ENCODE measurements at regions not wholly inside any gene's neighbourhood (a gene's known extent, or its start where the extent isn't known, plus 50 kb on each side); places are given as distances from the start of the nearest gene placed in this dataset.

GRCh38 chr13:44181931-44182330 lies 191.7 kb upstream of the SERP2 start:
- DNase-seq (ENCODE audit: low read depth) = no peak

GRCh38 chr13:44184740-44185139 lies 188.9 kb upstream of the SERP2 start:
- no peak for DNase-seq (ENCODE audit: low read depth)

DNA sequence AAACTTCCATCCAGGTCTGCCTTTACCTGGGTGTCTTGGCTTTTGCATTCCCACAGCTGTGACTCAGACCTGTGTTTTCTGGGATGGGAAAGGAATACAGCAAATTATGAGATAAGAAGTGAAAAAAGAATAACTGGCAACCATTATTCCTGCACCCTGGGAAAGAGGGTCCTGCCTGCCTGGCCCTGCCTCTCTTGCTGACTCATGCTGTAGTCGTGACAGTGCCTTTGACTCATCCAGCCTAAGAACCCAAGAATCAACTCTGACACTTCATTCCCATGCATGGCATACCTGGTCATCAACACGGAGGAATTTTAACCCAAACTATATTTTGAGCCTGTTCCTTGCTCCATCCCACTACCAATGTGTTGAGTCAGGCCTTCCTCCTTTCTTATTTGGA lies 185.4 kb upstream of the SERP2 start:
- DNase-seq (ENCODE audit: low read depth) = no peak

- no peak for DNase-seq (ENCODE audit: low read depth)
Observed at GRCh38 chr13:44189085-44189484, 184.5 kb upstream of the SERP2 start.

GRCh38 chr13:44191103-44191502 lies 182.5 kb upstream of the SERP2 start:
- no peak for DNase-seq (ENCODE audit: low read depth)

DNA sequence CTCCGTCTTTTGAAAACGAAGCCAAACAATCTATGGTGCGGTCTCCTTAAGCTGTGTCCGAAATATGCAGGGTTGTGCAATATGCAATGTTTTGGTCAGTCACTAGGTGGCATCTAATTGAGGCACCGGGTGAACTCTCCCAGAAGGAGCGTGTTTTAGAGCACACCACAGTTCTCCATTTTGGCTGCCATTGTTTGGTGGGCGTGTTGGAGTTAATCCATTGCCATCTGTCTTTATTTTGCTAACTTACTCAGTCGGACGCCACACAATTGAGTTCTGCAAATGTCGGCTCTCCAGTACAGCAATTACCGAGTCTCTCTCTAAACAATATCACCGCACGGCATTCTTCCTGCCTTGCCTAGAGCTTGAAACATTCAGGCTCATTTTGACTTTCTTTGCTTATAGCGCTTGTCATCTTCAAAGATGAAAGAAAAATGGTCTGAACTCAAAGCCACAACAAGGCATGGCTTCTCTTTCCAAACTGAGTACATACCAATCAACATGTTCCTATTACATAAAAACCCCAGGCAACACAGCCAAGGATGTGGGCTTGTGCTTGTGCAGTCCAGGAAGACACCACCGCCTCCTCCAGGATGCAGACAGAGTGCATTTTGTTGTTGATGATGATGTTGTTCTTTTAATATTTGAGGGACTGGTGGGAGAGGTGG lies 182.0 kb upstream of the SERP2 start:
- peak; percentile 3 for DNase-seq (ENCODE audit: low read depth)

GRCh38 chr13:44193731-44194130 lies 179.9 kb upstream of the SERP2 start:
- no peak for DNase-seq (ENCODE audit: low read depth)

- no peak for DNase-seq (ENCODE audit: low read depth)
Observed at GRCh38 chr13:44195245-44195644, 178.4 kb upstream of the SERP2 start.

GRCh38 chr13:44196196-44196751 lies 177.3 kb upstream of the SERP2 start:
- no peak for DNase-seq (ENCODE audit: low read depth)

GRCh38 chr13:44197791-44198770 lies 175.5 kb upstream of the SERP2 start:
- DNase-seq (ENCODE audit: low read depth) = no peak

DNA sequence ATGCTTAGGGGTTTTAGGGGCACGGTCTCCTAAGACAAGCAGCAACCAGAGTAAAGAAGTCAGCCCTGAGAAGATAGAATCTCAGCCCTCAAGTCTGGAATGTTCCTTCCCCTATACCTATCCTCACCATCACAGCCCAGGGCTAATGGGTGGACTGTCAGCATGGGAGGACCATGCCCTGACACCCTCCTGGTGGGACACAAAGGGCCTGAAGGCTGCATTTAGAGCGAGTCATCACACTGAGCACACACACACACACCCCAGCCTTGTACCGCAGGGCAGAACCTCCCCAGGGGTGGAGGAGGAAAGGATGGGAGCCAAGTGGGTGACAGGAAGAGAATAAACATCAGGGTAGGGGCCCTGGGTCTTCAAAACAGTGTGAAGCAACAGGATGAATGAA lies 174.8 kb upstream of the SERP2 start:
- DNase-seq (ENCODE audit: low read depth) = no peak

DNA sequence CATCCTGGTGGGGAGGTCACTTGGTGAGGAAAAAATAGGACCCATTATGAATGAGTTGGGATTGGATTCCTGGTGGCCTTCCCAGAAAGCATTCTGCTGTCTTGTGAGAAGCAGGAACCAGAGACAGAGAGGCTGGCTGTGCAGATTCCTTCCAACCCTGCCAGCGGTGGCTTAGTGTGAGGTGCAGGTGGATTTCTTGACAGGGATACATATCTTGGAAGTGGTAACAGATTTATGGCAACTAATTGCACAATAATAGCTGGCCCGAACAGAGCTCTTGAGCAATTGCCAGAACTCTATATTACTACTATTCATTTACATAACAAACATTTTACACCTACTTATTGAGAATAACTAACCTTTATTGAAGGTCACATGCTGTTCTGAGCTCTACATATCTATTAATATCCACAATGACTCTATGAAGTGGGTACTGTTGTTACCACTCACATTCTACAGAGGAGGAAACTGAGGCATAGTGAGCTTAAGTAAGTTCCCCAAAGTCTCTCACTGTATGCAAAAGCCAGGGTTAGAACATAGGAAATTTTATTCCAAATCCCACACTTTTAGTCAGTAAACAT lies 173.9 kb upstream of the SERP2 start:
- DNase-seq (ENCODE audit: low read depth) = no peak

GRCh38 chr13:44206434-44206833 lies 167.2 kb upstream of the SERP2 start:
- no peak for DNase-seq (ENCODE audit: low read depth)

GRCh38 chr13:44207476-44207875 lies 166.1 kb upstream of the SERP2 start:
- no peak for DNase-seq (ENCODE audit: low read depth)

DNA sequence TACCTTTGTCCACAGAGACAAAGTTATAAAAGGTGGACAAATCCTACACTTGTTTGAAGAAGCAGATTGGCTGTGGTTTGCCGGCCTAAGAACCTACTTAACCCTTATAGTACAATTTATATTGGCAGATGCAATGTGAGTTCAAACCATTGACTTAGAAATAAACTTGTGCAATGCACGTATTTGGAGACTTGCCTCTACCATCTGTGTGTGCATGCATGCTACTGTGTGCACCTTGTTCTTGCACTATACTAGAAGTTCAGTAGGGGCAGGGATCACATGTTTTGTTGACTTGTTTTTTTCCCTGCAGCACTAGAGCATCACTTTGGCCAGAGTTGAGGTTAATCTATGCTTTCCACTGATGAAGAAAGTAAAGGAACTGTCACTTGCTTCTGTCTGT lies 163.1 kb upstream of the SERP2 start:
- DNase-seq (ENCODE audit: low read depth) = no peak

DNA sequence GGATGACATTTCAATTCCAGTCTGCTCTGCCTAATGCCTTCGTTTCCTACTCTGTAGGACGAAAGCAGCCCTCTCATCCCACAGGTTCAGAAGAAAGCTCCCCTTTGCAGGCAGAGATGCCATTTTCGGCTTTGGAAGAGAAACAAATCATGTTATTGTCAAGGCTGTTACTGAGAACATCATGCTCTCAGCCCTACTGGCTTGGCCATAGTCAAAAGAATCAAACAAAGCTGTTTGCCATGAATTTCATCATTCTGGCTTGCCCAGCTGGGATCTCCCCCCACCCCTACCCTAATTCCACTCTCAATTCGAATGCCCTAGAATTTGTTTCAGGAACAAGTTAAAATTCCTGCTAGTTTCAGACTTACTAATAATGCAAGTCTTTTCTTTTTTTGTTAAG lies 162.3 kb upstream of the SERP2 start:
- DNase-seq (ENCODE audit: low read depth) = no peak

DNA sequence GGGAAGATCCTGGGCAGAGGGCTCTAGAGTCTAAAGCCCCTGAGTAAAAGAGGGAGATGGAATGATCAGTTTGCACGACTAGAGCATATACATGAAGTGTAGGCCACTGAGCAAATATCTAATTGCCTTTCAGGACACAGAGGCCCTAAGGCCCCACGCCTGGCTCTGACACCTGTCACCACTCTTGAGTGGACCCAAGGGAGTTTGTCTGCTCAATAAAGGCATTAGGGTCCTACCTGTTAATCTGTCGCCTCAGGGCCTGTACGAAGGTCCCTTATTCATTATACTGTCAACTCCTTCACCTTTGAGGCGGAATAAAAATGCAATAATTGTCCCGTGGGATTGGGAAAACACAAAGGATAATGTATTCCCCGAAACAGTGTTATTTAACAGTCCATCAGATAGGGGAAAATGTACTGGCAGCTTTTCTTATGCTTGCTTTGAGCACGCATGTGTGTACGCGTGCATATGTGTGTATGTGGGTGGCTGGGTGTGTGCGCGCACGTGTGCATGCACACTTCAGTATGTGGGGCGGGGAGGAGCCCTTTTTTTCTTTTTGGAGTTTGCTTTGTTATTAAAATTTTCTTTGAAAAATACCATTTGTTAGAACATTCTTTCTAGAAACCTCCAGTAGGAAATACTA lies 161.8 kb upstream of the SERP2 start:
- no peak for DNase-seq (ENCODE audit: low read depth)

DNA sequence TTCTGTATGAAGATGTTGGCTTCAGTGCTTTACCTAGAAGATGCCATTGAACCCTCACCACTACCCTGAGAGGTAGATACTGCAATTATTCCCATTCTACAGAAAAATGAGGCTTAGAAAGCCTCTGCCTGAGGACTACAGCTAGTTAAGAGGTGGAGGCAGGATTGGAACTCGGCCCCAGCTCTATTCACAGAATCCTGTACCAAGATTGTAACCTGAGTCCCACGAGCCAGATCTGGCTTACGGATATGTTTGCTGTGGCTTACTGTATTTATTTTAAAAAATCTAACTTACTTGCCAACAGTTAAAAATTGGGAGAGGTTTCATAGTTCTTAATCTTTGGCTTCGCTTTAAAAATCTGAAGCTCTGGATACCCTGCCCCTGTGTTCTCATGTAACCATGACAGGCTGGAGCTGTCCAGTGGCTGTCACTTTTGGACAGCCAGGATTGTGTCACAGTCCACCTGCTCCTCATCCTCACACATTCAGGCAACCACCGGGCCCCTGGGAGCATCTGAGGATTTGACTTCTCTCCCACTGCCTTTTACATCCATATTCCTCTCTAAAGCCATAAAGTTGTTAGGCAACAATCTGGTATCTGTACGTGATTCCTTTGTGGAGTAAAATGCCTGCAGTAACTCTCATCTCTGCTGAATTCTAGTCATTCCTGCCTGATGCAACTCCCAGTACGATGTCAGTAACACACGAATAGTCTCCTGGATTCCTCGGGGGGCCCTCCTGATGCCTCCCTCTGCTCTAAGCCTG lies 160.8 kb upstream of the SERP2 start:
- no peak for DNase-seq (ENCODE audit: low read depth)

DNA sequence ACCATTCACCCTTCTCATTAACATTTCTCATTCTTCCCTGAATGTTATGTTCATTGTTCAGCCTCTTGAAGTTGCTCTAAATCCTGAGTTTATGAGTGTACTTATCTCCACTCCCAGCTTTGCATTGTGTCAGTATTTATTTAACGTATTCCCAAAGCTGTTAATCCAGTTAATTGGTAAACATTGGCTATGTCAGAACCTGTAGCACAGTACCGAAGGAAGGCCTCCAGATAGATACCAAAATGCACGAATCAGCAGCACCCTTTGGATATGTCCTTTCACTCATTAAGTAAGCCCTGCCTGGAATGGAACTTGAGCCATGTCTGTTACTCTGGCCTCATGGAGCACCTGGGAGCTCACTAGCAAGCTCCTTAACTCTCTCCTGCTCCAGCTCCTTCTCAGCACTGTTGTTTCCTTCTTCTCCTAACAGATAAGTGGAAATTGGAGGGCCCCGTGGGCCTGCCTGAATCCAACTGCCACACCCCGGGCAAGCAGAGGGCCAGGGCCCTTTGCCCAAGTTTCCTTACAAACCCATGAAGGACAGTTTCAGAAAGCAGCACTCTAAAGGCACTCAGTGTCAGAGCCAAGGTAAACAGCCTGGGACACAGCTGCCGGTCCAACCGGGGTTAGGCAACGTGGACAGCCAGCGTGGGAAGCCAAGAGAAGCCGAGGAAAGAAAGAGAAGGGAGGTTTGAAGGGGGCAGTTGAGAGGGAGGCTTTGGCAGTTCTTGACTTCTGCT lies 155.0 kb upstream of the SERP2 start:
- no peak for DNase-seq (ENCODE audit: low read depth)
